ENCODE measurements at regions not wholly inside any gene's neighbourhood (a gene's known extent, or its start where the extent isn't known, plus 50 kb on each side); places are given as distances from the start of the nearest gene placed in this dataset.

GRCh38 chr21:27464648-27465047 is 497.8 kb upstream of the ADAMTS5 start:
- no peak for TF ChIP-seq CTCF (IDR thresholded peaks at IDR 0.05)
- no peak for TF ChIP-seq POLR2A (IDR thresholded peaks at IDR 0.05)
